Lower lobe of right lung (tissue), 2 donors: ENCODE measurements at regions not wholly inside any gene's neighbourhood (a gene's known extent, or its start where the extent isn't known, plus 50 kb on each side); places are given as distances from the start of the nearest gene placed in this dataset.

Experiments
- ATAC-seq, 2 donors: fragments of 200-7000 bp; cut with Tn5 transposase; one replicate each; pipeline ENCODE4 v1.9.1; 2020 to 2022; ENCODE audit warnings: mild to moderate bottlenecking in 2 of 2, moderate library complexity in 2 of 2
- DNase-seq: peaks from one replicate; pipeline ENCODE4 v3.0.0-alpha.2; 2020
- H3K27ac ChIP-seq: fragments of 200-600 bp; one replicate; pipeline ENCODE4 v1.8.0; 2022
- H3K27me3 ChIP-seq: fragments of 200-600 bp; one replicate; pipeline ENCODE4 v1.8.0; 2022; ENCODE audit warnings: low read depth
- H3K36me3 ChIP-seq: fragments of 200-600 bp; one replicate; pipeline ENCODE4 v1.8.0; 2022; ENCODE audit warnings: mild to moderate bottlenecking
- H3K4me1 ChIP-seq: fragments of 200-600 bp; one replicate; pipeline ENCODE4 v1.8.0; 2022
- H3K4me3 ChIP-seq: fragments of 200-600 bp; one replicate; pipeline ENCODE4 v1.8.0; 2022; ENCODE audit warnings: mild to moderate bottlenecking
- H3K9me3 ChIP-seq: fragments of 200-600 bp; one replicate; pipeline ENCODE4 v1.8.0; 2022
- CTCF ChIP-seq: fragments of 200-600 bp; IDR thresholded peaks from one replicate; pipeline ENCODE4 v1.8.0; 2022; ENCODE audit warnings: antibody characterized with exemption, mild to moderate bottlenecking
- intact Hi-C: fragments of 100-400 bp; cut with DNase I; formaldehyde crosslinking; loops from one replicate; pipeline ENCODE4 v1.11.0; 2022
- donor health status: DM: no; HTN: yes; CAD: no; lungs with severe emphysema.

GRCh38 chr5:130272837-130273236 is 368.6 kb downstream of the CHSY3 start:
- intact Hi-C loops, result no loop called here
- ATAC-seq (no peak), DNase-seq (no peak)
- Histone ChIP-seq H3K27ac (no peak overlapping the region), H3K4me1 (no peaks in the 10 kb centered on the region), H3K27me3 (no peaks in the 10 kb centered on the region), H3K9me3 (no peaks in the 10 kb centered on the region), H3K36me3 (no peaks in the 10 kb centered on the region), H3K4me3 (no peak overlapping the region)
- no peak for TF ChIP-seq CTCF

GRCh38 chr5:130270786-130271185 is 366.5 kb downstream of the CHSY3 start:
- no peak for TF ChIP-seq CTCF
- Histone ChIP-seq H3K27me3 (no peaks in the 10 kb centered on the region), H3K4me3 (no peak overlapping the region), H3K4me1 (no peaks in the 10 kb centered on the region), H3K36me3 (no peaks in the 10 kb centered on the region), H3K27ac (no peak overlapping the region), H3K9me3 (no peaks in the 10 kb centered on the region)
- ATAC-seq, result no peak
- DNase-seq, result no peak
- intact Hi-C loops, result no loop called here

GRCh38 chr5:130268489-130268888 is 364.2 kb downstream of the CHSY3 start:
- Histone ChIP-seq H3K36me3 (no peaks in the 10 kb centered on the region), H3K4me3 (no peak overlapping the region), H3K9me3 (no peaks in the 10 kb centered on the region), H3K27ac (no peak overlapping the region), H3K4me1 (no peaks in the 10 kb centered on the region), H3K27me3 (no peaks in the 10 kb centered on the region)
- intact Hi-C loops, result no loop called here
- no peak for DNase-seq
- ATAC-seq, result no peak
- TF ChIP-seq CTCF, result no peak

GRCh38 chr5:130267926-130268325 is 363.7 kb downstream of the CHSY3 start:
- H3K4me1 ChIP-seq, result no peaks in the 10 kb centered on the region
- no peak overlapping the region for H3K4me3 ChIP-seq
- DNase-seq (no peak), ATAC-seq (no peak)
- TF ChIP-seq CTCF, result no peak
- H3K9me3 ChIP-seq, result no peaks in the 10 kb centered on the region
- H3K27me3 ChIP-seq, result no peaks in the 10 kb centered on the region
- H3K27ac ChIP-seq, result no peak overlapping the region
- intact Hi-C loops, result no loop called here
- H3K36me3 ChIP-seq, result no peaks in the 10 kb centered on the region

GRCh38 chr5:130260481-130260880 is 356.2 kb downstream of the CHSY3 start:
- DNase-seq (no peak), ATAC-seq (no peak)
- H3K4me1 ChIP-seq, result no peaks in the 10 kb centered on the region
- H3K27me3 ChIP-seq, result no peaks in the 10 kb centered on the region
- intact Hi-C loops, result no loop called here
- H3K36me3 ChIP-seq, result no peaks in the 10 kb centered on the region
- H3K27ac ChIP-seq, result no peak overlapping the region
- peaks cover 6% of the 10 kb centered on the region for H3K9me3 ChIP-seq
- no peak for TF ChIP-seq CTCF
- no peak overlapping the region for H3K4me3 ChIP-seq

- Histone ChIP-seq H3K9me3 (peaks cover 7% of the 10 kb centered on the region), H3K4me3 (no peak overlapping the region), H3K4me1 (no peaks in the 10 kb centered on the region), H3K36me3 (no peaks in the 10 kb centered on the region), H3K27ac (no peak overlapping the region), H3K27me3 (no peaks in the 10 kb centered on the region)
- DNase-seq (no peak), ATAC-seq (no peak)
- no peak for TF ChIP-seq CTCF
- intact Hi-C loops, result no loop called here
Observed at GRCh38 chr5:130251931-130252330, 347.7 kb downstream of the CHSY3 start.
